GM12878 (cell line): ENCODE measurements at regions not wholly inside any gene's neighbourhood (a gene's known extent, or its start where the extent isn't known, plus 50 kb on each side); places are given as distances from the start of the nearest gene placed in this dataset.

Experiments
- ATAC-seq: fragments of 200-7000 bp; cut with Tn5 transposase; 3 replicates; pipeline ENCODE4 v1.9.1; 2020; ENCODE audit warnings: mild to moderate bottlenecking, moderate library complexity
- BruUV-seq: library from RNA; stranded (reverse); fragments of 400-500 nt; replicated peaks from 2 replicates; lab custom pipeline; 2021; lab: Mats Ljungman, UMichigan
- CTCF ChIA-PET: fragments of 300-600 bp; sonication (Branson Sonifier 250); formaldehyde crosslinking; extraction: SDS; loops from one replicate; lab custom pipeline; 2021; ENCODE audit warnings: inconsistent platforms; lab: Yijun Ruan, JAX
- POLR2A ChIA-PET: fragments of 350-600 bp; formaldehyde crosslinking; extraction: SDS; loops from one replicate; lab custom pipeline; 2021; ENCODE audit warnings: inconsistent platforms; lab: Charles Lee
- RAD21 ChIA-PET: fragments of 300-600 bp; sonication (Branson Sonifier 250); formaldehyde crosslinking; loops from one replicate; lab custom pipeline; 2023; ENCODE audit warnings: antibody characterized with exemption; ENCODE audit not compliant: unreplicated experiment; lab: Charles Lee
- SMC1A ChIA-PET: fragments of 300-600 bp; sonication (Branson Sonifier 250); formaldehyde crosslinking; loops from one replicate; lab custom pipeline; 2023; ENCODE audit not compliant: unreplicated experiment, uncharacterized antibody; lab: Charles Lee
- DNase-seq: peaks from one replicate; pipeline ENCODE4 v3.0.0-alpha.2; 2011; ENCODE audit warnings: low read depth, low spot score
- FAIRE-seq: peaks from 3 replicates; lab custom pipeline; 2011; peaks lifted over from hg19 to GRCh38; lab: Jason Lieb, UNC
- H2AFZ ChIP-seq: 2 replicates; pipeline ENCODE4 v1.6.0; 2011; ENCODE audit warnings: low read depth, low read length, control low read depth; ENCODE audit not compliant: control insufficient read depth
- H3K27ac ChIP-seq: 2 replicates; pipeline ENCODE4 v1.5.1; 2011; ENCODE audit warnings: control low read depth; ENCODE audit not compliant: control insufficient read depth, insufficient read depth
- H3K27me3 ChIP-seq, 2 experiments: replicated peaks in 1 of 2; 2 replicates each; pipeline versions ENCODE4 v1.6.0 to v1.6.1; 2011; ENCODE audit warnings: low read length in 1 of 2; ENCODE audit not compliant: control insufficient read depth in 2 of 2, insufficient read depth in 2 of 2
- H3K36me3 ChIP-seq, 2 experiments: 2 replicates each; pipeline ENCODE4 v1.5.1; 2011; ENCODE audit warnings: low read length in 1 of 2; ENCODE audit not compliant: control insufficient read depth in 2 of 2, insufficient read depth in 2 of 2
- H3K4me1 ChIP-seq: 2 replicates; pipeline ENCODE4 v1.6.1; 2011; ENCODE audit warnings: mild to moderate bottlenecking, low read length, moderate library complexity, mixed read lengths; ENCODE audit not compliant: control insufficient read depth, insufficient read depth
- H3K4me2 ChIP-seq: 2 replicates; pipeline ENCODE4 v1.6.0; 2011; ENCODE audit warnings: control low read depth; ENCODE audit not compliant: control insufficient read depth, insufficient read depth
- H3K4me3 ChIP-seq: fragments of 200-600 bp; sonication (generic); 2 replicates; pipeline ENCODE4 v1.5.1; 2016
- H3K79me2 ChIP-seq: 2 replicates; pipeline ENCODE4 v1.6.0; 2011; ENCODE audit warnings: low read length; ENCODE audit not compliant: control insufficient read depth, insufficient read depth
- H3K9ac ChIP-seq: 2 replicates; pipeline ENCODE4 v1.8.0; 2011; ENCODE audit warnings: low read length, control low read depth, mixed read lengths; ENCODE audit not compliant: control insufficient read depth, insufficient read depth
- H3K9me3 ChIP-seq: replicated peaks from 3 replicates; pipeline ENCODE4 v1.5.1; 2011; ENCODE audit warnings: mild to moderate bottlenecking, low read length; ENCODE audit not compliant: control insufficient read depth, insufficient read depth
- H4K20me1 ChIP-seq: 2 replicates; pipeline ENCODE4 v1.6.0; 2011; ENCODE audit not compliant: control insufficient read depth, insufficient read depth
- CBX5 ChIP-seq: sonication (generic); IDR thresholded peaks from 2 replicates; pipeline ENCODE4 v1.6.1; 2016; ENCODE audit warnings: low read depth, moderate library complexity, mild to moderate bottlenecking, inconsistent platforms
- CHD2 ChIP-seq: IDR thresholded peaks from 2 replicates; pipeline ENCODE4 v1.6.1; 2011; ENCODE audit warnings: low read depth, low read length, improper control_type of control experiment, borderline replicate concordance
- CREB1 ChIP-seq: IDR thresholded peaks from 2 replicates; pipeline ENCODE4 v1.6.1; 2012; ENCODE audit warnings: low read depth, mild to moderate bottlenecking, inconsistent platforms
- EP300 ChIP-seq, 2 experiments: fragments of 150-350 bp in 1 of 2; IDR thresholded peaks; 2 replicates each; pipeline ENCODE4 v1.6.1; 2011 to 2012; ENCODE audit warnings: low read depth in 2 of 2, low read length in 2 of 2, borderline replicate concordance in 1 of 2, improper control_type of control experiment in 1 of 2, inconsistent platforms in 1 of 2; ENCODE audit not compliant: control insufficient read depth in 1 of 2
- IRF5 ChIP-seq: fragments of 450-650 bp; IDR thresholded peaks from 2 replicates; pipeline ENCODE4 v1.6.1; 2017; ENCODE audit warnings: borderline replicate concordance
- NFYA ChIP-seq: IDR thresholded peaks from 2 replicates; pipeline ENCODE4 v1.6.1; 2011; ENCODE audit warnings: low read depth, mild to moderate bottlenecking, low read length, improper control_type of control experiment, borderline replicate concordance
- PAX8 ChIP-seq: fragments of 450-650 bp; IDR thresholded peaks from 2 replicates; pipeline ENCODE4 v1.6.1; 2017; ENCODE audit warnings: mild to moderate bottlenecking, moderate library complexity
- POLR2A ChIP-seq: IDR thresholded peaks from 2 replicates; pipeline ENCODE4 v1.6.1; 2011; ENCODE audit warnings: low read depth, mild to moderate bottlenecking, low read length
- POLR2AphosphoS2 ChIP-seq: IDR thresholded peaks from 2 replicates; pipeline ENCODE4 v1.6.1; 2011; ENCODE audit warnings: low read depth, mild to moderate bottlenecking, low read length, improper control_type of control experiment, moderate library complexity
- RCOR1 ChIP-seq: conservative IDR thresholded peaks from 2 replicates; pipeline ENCODE4 v1.6.1; 2012; ENCODE audit warnings: low read depth, low read length, improper control_type of control experiment
- RELA ChIP-seq: fragments of 450-650 bp; IDR thresholded peaks from 2 replicates; pipeline ENCODE4 v1.8.0; 2014; ENCODE audit warnings: borderline replicate concordance; ENCODE audit not compliant: partially characterized antibody
- SP1 ChIP-seq: IDR thresholded peaks from one replicate; pipeline ENCODE4 v1.6.1; 2011; ENCODE audit warnings: low read depth, low read length
- ZBTB33 ChIP-seq: fragments of 450-650 bp; IDR thresholded peaks from 2 replicates; pipeline ENCODE4 v1.6.1; 2017; ENCODE audit warnings: mild to moderate bottlenecking
- ZBTB4 ChIP-seq: fragments of 450-650 bp; formaldehyde crosslinking; IDR thresholded peaks from 2 replicates; pipeline ENCODE4 v1.4.0; 2022; ENCODE audit warnings: mild to moderate bottlenecking, moderate library complexity
- WGBS: methylation state at CpG from one replicate; pipeline ENCODE4 v1.1.6; 2016; ENCODE audit warnings: low lambda C conversion rate; ENCODE audit not compliant: insufficient replicate concordance, insufficient coverage; ENCODE audit errors: missing lambda C conversion rate; 5-methylcytosine and 5-hydroxymethylcytosine counted together
- in situ Hi-C: fragments of 300-500 bp; cut with MboI; formaldehyde crosslinking; loops from 9 replicates; pipeline ENCODE4 v1.14.3; 2018; ENCODE audit warnings: mixed read lengths
- intact Hi-C: fragments of 100-400 bp; cut with micrococcal nuclease; formaldehyde crosslinking; loops from one replicate; pipeline ENCODE4 v1.14.2; 2022; ENCODE audit not compliant: unreplicated experiment
- TF ChIP-seq, protein P1 (sequence below): fragments of 450-650 bp; IDR thresholded peaks from 2 replicates; pipeline ENCODE4 v1.6.1; 2014; ENCODE audit warnings: mild to moderate bottlenecking
- TF ChIP-seq, protein P2 (sequence below): IDR thresholded peaks from 2 replicates; pipeline ENCODE4 v1.6.1; 2012; ENCODE audit warnings: low read length, inconsistent platforms

DNA sequence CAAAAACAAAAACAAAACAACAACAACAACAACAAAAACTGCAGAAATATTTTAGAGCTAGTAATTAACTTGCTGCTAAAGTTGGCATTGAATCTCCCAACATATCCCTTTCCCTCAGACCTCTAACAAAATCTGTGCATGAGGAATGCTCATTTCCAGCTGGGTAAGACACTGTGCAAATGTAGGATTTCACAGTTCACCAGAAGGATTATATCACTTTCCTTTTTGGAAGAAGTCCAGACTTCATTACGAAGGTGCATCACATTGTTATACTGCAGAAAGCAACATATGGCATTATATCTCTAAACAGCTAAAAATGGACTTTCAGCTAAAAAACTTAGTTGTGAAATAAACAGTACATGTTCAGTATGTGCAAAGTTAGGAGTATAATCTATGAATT is 341.8 kb downstream of the FSCB start (continued):
- TF ChIP-seq RCOR1 = no peak
- no peak for TF ChIP-seq PAX8
- TF ChIP-seq CHD2 = no peak
- TF ChIP-seq IRF5 = no peak
- no peak for TF ChIP-seq CREB1

DNA sequence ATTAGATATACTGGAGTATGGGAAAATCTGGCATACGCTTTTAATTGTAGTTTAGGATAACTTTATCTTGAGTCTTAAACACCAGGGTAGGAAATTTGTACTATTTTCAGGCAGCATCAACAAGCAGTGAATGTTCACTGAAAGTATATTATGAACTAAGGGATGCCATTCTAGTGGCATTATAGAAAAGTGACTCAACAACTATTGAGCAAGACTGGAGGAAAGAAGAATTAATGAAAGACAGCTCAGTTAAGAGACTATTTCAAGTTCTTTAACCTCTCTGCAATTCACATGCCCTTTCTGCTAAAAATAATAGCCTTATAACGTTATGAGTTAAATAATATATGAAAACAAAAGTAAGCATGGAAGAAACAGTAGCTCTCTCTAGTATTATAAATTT is 343.1 kb downstream of the FSCB start:
- H3K4me3 ChIP-seq = no peak overlapping the region
- no peaks in the 10 kb centered on the region for H3K27me3 ChIP-seq
- H3K9me3 ChIP-seq = no peaks in the 10 kb centered on the region
- TF ChIP-seq POLR2A (no peak), ZBTB33 (no peak), POLR2AphosphoS2 (no peak), SP1 (no peak), EP300 (IDR thresholded peaks at IDR 0.05; ENCODE audit: borderline replicate concordance in 1 of 2, control insufficient read depth in 1 of 2, low read depth in 2 of 2, low read length in 2 of 2) (no peak), RELA (no peak), ZBTB4 (no peak), NFYA (no peak), CBX5 (no peak)
- TF ChIP-seq, protein P1, sequence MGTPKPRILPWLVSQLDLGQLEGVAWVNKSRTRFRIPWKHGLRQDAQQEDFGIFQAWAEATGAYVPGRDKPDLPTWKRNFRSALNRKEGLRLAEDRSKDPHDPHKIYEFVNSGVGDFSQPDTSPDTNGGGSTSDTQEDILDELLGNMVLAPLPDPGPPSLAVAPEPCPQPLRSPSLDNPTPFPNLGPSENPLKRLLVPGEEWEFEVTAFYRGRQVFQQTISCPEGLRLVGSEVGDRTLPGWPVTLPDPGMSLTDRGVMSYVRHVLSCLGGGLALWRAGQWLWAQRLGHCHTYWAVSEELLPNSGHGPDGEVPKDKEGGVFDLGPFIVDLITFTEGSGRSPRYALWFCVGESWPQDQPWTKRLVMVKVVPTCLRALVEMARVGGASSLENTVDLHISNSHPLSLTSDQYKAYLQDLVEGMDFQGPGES = no peak
- TF ChIP-seq, protein P2, sequence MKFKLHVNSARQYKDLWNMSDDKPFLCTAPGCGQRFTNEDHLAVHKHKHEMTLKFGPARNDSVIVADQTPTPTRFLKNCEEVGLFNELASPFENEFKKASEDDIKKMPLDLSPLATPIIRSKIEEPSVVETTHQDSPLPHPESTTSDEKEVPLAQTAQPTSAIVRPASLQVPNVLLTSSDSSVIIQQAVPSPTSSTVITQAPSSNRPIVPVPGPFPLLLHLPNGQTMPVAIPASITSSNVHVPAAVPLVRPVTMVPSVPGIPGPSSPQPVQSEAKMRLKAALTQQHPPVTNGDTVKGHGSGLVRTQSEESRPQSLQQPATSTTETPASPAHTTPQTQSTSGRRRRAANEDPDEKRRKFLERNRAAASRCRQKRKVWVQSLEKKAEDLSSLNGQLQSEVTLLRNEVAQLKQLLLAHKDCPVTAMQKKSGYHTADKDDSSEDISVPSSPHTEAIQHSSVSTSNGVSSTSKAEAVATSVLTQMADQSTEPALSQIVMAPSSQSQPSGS = no peak
- BruUV-seq = no TSS peak
- no peak for ATAC-seq
- DNase-seq = no peak
- ChIA-PET SMC1A (no interaction called here), CTCF (no interaction called here), POLR2A (no interaction called here), RAD21 (no interaction called here)
- H3K36me3 ChIP-seq = no peaks in the 10 kb centered on the region
- H4K20me1 ChIP-seq = no peaks in the 10 kb centered on the region
- H3K9ac ChIP-seq = no peak overlapping the region
- no peak overlapping the region for H3K27ac ChIP-seq
- intact Hi-C loops = no loop called here
- no peaks in the 10 kb centered on the region for H3K4me1 ChIP-seq
- no peaks in the 10 kb centered on the region for H3K79me2 ChIP-seq
- H2AFZ ChIP-seq = no peak overlapping the region
- in situ Hi-C loops = no loop called here
- FAIRE-seq = no peak
- 2% methylated on average over 2 of the region's 2 CpGs for WGBS
- H3K4me2 ChIP-seq = no peak overlapping the region
